ENCODE measurements at regions not wholly inside any gene's neighbourhood (a gene's known extent, or its start where the extent isn't known, plus 50 kb on each side); places are given as distances from the start of the nearest gene placed in this dataset.

DNA sequence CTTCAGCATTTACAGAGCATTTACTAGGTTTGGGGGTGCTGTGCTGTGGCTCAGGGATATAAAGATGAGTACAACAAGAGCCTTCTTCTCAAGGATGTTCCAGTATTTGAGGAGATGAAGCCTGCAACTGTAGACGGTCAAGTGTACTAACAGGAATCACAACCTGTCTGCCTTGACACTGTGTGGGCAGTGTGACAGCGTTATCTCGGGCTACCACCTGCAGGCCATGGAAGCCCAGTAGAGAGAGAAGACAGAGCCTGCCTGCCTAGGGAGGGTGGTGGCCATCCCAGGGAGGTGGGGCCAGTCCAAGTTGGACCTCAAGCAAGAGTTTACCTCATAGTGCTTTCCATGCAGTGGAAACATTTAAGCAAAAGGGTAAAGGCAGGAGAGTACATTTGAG lies 215.1 kb upstream of the ASIC2 start:
- TF ChIP-seq KDM1A (IDR thresholded peaks at IDR 0.05; ENCODE audit: borderline replicate concordance) (no peak), RAD21 (IDR thresholded peaks at IDR 0.05; ENCODE audit: insufficient read depth, low read depth, low read length) (no peak), HDAC6 (IDR thresholded peaks at IDR 0.05; ENCODE audit: unreplicated experiment) (no peak), ZNF24 (IDR thresholded peaks at IDR 0.05) (no peak)
- TF ChIP-seq, protein P1, sequence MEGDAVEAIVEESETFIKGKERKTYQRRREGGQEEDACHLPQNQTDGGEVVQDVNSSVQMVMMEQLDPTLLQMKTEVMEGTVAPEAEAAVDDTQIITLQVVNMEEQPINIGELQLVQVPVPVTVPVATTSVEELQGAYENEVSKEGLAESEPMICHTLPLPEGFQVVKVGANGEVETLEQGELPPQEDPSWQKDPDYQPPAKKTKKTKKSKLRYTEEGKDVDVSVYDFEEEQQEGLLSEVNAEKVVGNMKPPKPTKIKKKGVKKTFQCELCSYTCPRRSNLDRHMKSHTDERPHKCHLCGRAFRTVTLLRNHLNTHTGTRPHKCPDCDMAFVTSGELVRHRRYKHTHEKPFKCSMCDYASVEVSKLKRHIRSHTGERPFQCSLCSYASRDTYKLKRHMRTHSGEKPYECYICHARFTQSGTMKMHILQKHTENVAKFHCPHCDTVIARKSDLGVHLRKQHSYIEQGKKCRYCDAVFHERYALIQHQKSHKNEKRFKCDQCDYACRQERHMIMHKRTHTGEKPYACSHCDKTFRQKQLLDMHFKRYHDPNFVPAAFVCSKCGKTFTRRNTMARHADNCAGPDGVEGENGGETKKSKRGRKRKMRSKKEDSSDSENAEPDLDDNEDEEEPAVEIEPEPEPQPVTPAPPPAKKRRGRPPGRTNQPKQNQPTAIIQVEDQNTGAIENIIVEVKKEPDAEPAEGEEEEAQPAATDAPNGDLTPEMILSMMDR (IDR thresholded peaks at IDR 0.05 in 2 of 3, conservative IDR thresholded peaks at IDR 0.05 in 1 of 3; ENCODE audit: control insufficient read depth in 2 of 3, extremely low read depth in 1 of 3, insufficient read depth in 1 of 3, low read depth in 3 of 3, low read length in 3 of 3), result no peak

Data from GM12878 (cell line).